Stimulated activated CD8-positive, alpha-beta memory T cell treated with anti-CD3 and anti-CD28 coated beads, Interleukin-4, amount 100 ng/mL, for 48 hours (primary cell): ENCODE measurements at regions not wholly inside any gene's neighbourhood (a gene's known extent, or its start where the extent isn't known, plus 50 kb on each side); places are given as distances from the start of the nearest gene placed in this dataset.
"Not testable (repeated sequence)": the region's sequence is repeated elsewhere in the genome, so short reads cannot be mapped to it uniquely, and the experiment has no call there.

Experiments
- DNase-seq: peaks from one replicate; pipeline ENCODE4 v3.0.0-alpha.2; 2020

- DNase-seq, result not testable (repeated sequence)
These were observed 349.1 kb upstream of the NPAP1 start for GRCh38 chr15:24326513-24326912.

- DNase-seq, result not testable (repeated sequence)
These were observed 343.6 kb upstream of the NPAP1 start for GRCh38 chr15:24331964-24332363.

GRCh38 chr15:24341876-24342275 is 333.7 kb upstream of the NPAP1 start:
- DNase-seq, result not testable (repeated sequence)

GRCh38 chr15:24352777-24353176 is 322.8 kb upstream of the NPAP1 start:
- not testable (repeated sequence) for DNase-seq

- not testable (repeated sequence) for DNase-seq
These were observed 294.5 kb upstream of the NPAP1 start for GRCh38 chr15:24381103-24381502.

GRCh38 chr15:24385258-24385657 is 290.3 kb upstream of the NPAP1 start:
- DNase-seq, result not testable (repeated sequence)

GRCh38 chr15:24394303-24394702 is 281.3 kb upstream of the NPAP1 start:
- no peak for DNase-seq

GRCh38 chr15:24412649-24413048 is 262.9 kb upstream of the NPAP1 start:
- not testable (repeated sequence) for DNase-seq

GRCh38 chr15:24426286-24427054 is 249.1 kb upstream of the NPAP1 start:
- not testable (repeated sequence) for DNase-seq

GRCh38 chr15:24427055-24427400 is 248.5 kb upstream of the NPAP1 start:
- not testable (repeated sequence) for DNase-seq

GRCh38 chr15:24435075-24435820 is 240.3 kb upstream of the NPAP1 start:
- not testable (repeated sequence) for DNase-seq

- DNase-seq, result not testable (repeated sequence)
These were observed 238.3 kb upstream of the NPAP1 start for GRCh38 chr15:24437270-24437669.

- DNase-seq, result not testable (repeated sequence)
These were observed 237.8 kb upstream of the NPAP1 start for GRCh38 chr15:24437735-24438134.

GRCh38 chr15:24477107-24478025 is 198.2 kb upstream of the NPAP1 start:
- not testable (repeated sequence) for DNase-seq

GRCh38 chr15:24485885-24486567 is 189.5 kb upstream of the NPAP1 start:
- not testable (repeated sequence) for DNase-seq

GRCh38 chr15:24488164-24488907 is 187.2 kb upstream of the NPAP1 start:
- DNase-seq, result not testable (repeated sequence)

- not testable (repeated sequence) for DNase-seq
These were observed 170.4 kb upstream of the NPAP1 start for GRCh38 chr15:24505216-24505615.

- not testable (repeated sequence) for DNase-seq
These were observed 165.9 kb upstream of the NPAP1 start for GRCh38 chr15:24509714-24510113.

GRCh38 chr15:24511598-24511997 is 164.0 kb upstream of the NPAP1 start:
- DNase-seq, result not testable (repeated sequence)

- DNase-seq, result not testable (repeated sequence)
These were observed 156.8 kb upstream of the NPAP1 start for GRCh38 chr15:24518772-24519171.

- DNase-seq, result not testable (repeated sequence)
These were observed 144.3 kb upstream of the NPAP1 start for GRCh38 chr15:24531235-24531634.

- DNase-seq, result not testable (repeated sequence)
These were observed 141.5 kb upstream of the NPAP1 start for GRCh38 chr15:24534032-24534431.
